Stimulated activated CD8-positive, alpha-beta memory T cell treated with anti-CD3 and anti-CD28 coated beads, Interleukin-4, amount 100 ng/mL, for 24 hours (primary cell): ENCODE measurements at regions not wholly inside any gene's neighbourhood (a gene's known extent, or its start where the extent isn't known, plus 50 kb on each side); places are given as distances from the start of the nearest gene placed in this dataset.

Experiments used
- DNase-seq: peaks from one replicate; pipeline ENCODE4 v3.0.0-alpha.2; 2020; ENCODE audit warnings: low read depth

DNA sequence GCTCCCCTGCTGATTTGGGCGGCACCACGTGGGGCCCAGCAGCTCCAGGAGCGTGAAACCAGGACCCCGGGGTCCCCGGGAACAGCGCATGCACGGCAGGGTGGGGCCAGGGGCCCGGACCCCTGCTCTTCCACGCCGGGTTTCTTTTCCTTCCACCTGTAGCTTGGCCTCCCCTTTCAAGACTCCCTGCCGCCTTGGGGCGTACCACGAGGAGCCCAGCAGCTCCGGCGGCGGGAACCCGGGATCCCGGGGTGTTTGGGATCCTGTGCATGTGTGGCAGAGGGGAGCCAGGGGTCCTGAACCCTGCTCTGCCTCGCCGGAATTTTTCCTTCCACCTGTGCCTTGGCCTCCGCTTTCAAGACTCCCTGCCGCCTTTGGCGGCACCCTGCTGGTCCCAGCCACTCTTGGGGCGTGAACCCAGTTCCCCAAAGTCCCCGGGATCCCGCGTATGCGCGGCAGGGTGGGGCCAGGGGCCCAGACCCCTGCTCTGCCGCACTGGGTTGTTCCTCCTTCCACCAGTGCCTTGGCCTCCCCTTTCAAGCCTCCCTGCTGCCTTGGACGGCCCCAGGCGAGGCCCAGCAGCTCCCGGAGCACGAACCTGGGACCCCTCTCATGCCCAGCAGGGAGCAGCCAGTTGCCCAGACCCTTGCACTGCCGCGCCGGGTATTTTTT is 322.7 kb downstream of the ALG10 start:
- no peak for DNase-seq

- DNase-seq: no peak
Observed at GRCh38 chr12:34345801-34346200, 323.5 kb downstream of the ALG10 start.

- no peak for DNase-seq
Observed at GRCh38 chr12:34346372-34347034, 324.2 kb downstream of the ALG10 start.

DNA sequence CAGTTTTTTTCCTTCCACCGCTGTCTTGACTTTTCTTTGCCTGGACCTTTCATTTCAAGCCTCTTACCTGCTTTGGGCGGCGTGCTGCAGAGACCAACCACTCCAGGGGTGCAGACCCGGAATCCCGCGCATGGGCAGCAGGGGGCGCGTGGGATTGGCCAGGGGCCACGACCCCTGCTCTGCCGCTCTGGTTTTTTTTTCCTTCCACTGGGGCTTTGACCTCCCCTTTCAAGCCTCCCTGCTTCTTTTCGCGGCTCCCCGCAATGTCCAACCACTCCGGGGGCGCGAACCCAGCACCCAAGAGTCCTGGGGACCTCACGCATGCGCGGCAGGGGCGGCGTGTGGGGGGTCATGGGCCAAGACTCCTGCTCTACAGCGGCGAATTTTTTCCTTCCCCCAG is 325.1 kb downstream of the ALG10 start:
- DNase-seq: no peak

DNA sequence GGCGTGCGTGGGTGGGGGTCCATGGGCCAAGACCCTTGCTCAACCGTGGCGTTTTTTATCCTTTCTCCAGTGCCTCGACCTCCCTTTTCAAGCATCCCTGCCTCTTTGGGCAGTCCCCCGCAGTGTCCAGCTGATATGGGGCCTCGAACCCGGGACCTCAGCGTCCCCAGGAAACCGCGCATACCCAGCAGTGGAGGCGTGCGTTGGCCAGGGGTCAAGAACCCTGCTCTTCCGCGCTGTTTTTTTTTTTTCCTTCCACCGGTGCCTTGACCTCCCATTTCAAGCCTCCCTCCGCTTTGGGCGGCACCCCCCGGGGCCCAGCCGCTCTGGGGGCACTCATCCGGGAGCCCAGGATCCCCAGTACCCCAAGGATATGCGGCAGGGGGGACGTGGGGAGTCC is 325.8 kb downstream of the ALG10 start:
- no peak for DNase-seq

GRCh38 chr12:34348836-34349672 is 326.8 kb downstream of the ALG10 start:
- no peak for DNase-seq

DNA sequence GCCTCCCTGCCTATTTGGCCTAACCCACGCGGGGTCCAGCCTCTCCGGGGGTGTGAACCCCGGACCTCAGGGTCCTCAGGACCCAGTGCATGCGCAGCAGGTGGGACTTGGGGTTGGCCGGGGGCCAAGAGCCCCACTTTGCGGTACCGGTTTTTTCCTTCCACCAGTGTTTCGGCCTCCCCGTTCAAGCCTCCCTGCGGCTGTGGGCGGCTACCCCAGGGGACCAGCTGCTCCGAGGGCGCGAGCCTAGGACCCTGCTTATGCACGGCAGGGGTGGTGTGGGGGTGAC is 327.3 kb downstream of the ALG10 start:
- DNase-seq: no peak

- no peak for DNase-seq
Observed at GRCh38 chr12:34350092-34351041, 328.1 kb downstream of the ALG10 start.

GRCh38 chr12:34352098-34352497 is 329.8 kb downstream of the ALG10 start:
- no peak for DNase-seq

DNA sequence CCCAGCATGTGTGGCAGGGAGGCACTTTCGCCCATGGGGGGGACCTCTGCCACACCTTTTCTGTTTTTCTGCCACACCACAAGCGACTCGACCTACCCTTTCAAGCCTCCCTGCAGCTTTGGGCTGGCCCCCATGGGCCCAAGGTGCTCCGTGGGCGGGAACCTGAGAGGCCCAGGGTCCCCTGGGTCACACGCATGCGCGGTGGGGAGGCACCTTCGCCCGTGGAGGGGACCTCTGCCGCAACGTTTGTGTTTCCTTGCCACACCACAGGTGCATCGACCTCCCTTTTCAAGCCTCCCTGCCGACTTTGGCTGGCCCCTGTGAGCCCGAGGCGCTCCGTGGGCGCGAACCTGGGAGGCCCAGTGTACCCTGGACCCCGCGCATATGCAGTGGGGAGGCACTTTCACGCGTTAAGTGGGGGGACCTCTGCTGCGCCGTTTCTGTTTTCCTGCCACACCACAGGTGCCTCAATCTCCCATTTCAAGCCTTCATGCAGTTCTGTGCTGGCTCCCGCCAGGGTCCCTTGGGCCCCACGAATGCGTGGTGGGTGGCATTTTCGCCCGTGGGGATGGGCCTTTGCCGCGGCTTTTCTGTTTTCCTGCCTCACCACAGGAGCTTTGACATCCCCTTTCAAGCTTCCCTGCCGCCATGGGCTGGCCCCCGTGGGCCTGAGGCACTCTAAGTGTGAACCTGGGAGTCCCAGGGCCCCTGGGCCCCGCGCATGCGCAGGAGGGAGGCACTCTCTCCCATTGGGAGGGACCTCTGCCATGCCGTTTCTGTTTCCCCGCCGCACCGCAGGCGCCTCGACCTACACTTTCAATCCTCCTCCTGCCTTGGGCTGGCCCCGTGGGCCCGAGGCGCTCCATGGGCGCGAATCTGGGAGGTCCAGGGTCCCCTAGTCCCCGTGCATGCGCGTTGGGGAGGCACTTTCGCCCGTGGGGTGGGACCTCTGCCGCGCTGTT is 332.2 kb downstream of the ALG10 start:
- no peak for DNase-seq

DNA sequence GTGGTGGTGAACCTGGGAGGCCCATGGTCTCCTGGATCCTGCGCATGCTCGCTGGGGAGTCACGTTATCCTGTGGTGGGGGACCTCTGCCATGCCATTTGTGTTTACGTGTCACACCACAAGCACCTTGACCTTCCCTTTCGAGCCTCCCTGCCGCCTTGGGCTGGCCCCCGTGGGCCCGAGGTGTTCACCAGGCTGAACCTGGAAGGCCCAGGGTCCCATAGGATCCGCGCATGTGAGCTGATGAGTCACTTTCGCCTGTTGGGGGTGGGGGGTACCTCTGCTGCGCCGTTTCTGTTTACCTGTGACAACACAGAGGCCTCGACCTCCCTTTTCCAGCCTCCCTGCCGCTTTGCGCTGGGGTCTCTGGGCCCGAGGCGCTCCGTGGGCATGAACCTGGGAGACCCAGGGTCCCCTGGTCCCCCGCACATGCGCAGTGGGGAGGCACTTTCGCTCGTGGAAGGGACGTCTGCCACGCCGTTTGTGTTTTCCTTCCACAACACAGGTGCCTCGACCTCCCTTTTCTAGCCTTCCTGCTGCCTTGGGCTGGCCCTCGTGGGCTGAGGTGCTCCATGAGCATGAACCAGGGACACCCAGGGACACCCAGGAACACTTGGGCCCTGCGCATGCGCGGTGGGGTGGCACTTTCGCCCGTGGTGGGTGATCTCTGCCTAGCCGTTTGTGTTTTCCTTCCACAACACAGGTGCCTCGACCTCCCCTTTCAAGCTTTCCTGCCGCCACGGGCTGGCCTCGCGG is 334.1 kb downstream of the ALG10 start:
- no peak for DNase-seq

GRCh38 chr12:34357791-34358190 is 335.5 kb downstream of the ALG10 start:
- no peak for DNase-seq

- DNase-seq: no peak
Observed at GRCh38 chr12:34358198-34358597, 335.9 kb downstream of the ALG10 start.

DNA sequence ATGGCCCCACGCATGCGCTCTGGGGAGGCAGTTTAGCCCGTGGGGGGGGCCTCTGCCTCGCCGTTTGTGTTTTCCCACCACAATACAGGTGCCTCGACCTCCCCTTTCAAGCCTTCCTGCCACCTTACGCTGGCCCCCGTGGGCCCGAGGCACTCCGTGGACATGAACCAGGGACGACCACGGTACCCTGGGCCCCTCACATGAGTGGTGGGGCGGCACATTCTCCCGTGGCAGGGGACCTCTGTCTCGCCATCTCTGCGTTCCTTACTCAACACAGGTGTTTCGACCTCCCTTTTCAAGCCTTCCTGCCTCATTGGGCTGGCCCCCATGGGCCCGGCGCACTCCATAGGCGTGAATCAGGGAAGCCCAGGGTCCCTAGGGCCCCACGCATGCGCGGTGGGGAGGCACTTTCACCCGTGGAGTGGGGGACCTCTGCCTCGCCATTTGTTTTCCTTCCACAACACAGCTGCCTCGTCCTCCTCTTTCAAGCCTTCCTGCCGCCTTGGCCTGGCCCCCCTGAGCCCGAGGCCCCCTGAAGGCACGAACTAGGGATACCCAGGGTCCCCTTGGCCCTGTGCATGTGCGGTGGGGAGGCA is 339.5 kb downstream of the ALG10 start:
- DNase-seq: no peak

- DNase-seq: no peak
Observed at GRCh38 chr12:34363050-34363673, 340.9 kb downstream of the ALG10 start.

DNA sequence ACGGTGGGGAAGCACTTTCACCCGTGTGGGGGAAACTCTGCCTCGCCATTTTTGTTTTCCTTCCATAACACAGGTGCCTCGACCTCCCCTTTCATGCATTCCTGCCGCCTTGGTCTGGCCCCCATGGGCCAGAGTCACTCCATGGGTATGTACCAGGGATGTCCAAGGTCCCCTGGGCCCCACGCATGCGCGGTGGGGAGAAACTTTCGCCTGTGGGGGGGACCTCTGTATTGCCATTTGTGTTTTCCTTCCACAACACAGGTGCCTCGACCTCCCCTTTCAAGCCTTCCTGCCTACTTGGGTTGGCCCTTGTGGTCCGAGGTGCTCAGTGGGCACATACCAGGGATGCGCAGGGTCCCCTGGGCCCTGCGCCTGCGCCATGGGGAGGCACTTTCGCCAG is 345.8 kb downstream of the ALG10 start:
- DNase-seq: no peak

DNA sequence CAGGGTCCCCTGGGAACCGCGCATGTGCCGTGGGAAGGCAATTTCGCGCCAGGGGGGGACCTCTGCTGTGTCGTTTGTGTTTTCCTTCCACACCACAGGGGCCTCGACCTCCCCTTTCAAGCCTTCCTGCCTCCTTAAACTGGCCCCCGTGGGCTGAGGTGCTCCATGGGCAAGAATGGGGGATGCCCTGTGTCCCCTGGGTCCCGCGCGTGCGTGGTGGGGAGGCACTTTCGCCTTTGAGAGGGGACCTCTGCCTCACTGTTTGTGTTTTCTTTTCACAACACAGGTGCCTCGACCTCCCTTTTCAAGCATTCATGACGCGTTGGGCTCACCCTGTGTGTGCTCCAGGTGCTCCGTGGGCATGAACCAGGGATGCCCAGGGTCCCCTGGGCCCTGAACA is 348.8 kb downstream of the ALG10 start:
- no peak for DNase-seq

DNA sequence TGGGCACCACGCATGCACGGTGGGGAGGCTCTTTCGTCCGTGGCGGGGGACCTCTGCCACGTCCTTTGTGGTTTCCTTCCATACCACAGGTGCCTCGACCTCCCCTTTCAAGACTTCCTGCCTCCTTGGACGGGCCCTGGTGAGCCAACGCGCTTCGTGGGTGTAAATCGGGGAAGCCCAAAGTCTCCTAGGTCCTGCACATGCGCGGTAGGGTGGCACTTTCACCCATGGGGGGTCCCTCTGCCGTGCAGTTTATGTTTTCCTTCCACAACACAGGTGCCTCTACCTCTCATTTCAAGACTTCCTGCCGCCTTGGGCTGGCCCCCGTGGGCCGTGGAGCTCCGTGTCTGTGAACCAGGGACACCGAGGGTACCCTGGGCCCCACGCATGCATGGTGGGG is 349.7 kb downstream of the ALG10 start:
- no peak for DNase-seq

- DNase-seq: no peak
Observed at GRCh38 chr12:34373926-34374325, 351.6 kb downstream of the ALG10 start.
